Stimulated activated effector memory CD8-positive, alpha-beta T cell treated with anti-CD3 and anti-CD28 coated beads, Interleukin-12 subunit alpha, Interleukin-12 subunit beta, amount 100 ng/mL, for 72 hours (primary cell): ENCODE measurements at regions not wholly inside any gene's neighbourhood (a gene's known extent, or its start where the extent isn't known, plus 50 kb on each side); places are given as distances from the start of the nearest gene placed in this dataset.
"Not testable (repeated sequence)": the region's sequence is repeated elsewhere in the genome, so short reads cannot be mapped to it uniquely, and the experiment has no call there.

Source experiments
- ATAC-seq: fragments of 150-1000 bp; cut with Tn5 transposase; 2 replicates; pipeline ENCODE4 v1.10.0; 2021
- DNase-seq, 2 donors: peaks; one replicate each; pipeline ENCODE4 v3.0.0; 2021 to 2022; ENCODE audit warnings: low spot score in 2 of 2
- H3K27ac Mint-ChIP-seq: one replicate; pipeline ENCODE4 v1.8.0; 2022; ENCODE audit warnings: mild to moderate bottlenecking, mixed read lengths
- H3K36me3 Mint-ChIP-seq: one replicate; pipeline ENCODE4 v1.8.0; 2022; ENCODE audit warnings: mild to moderate bottlenecking, mixed read lengths
- H3K4me1 Mint-ChIP-seq: one replicate; pipeline ENCODE4 v1.8.0; 2022; ENCODE audit warnings: mixed read lengths
- H3K4me3 Mint-ChIP-seq: one replicate; pipeline ENCODE4 v1.8.0; 2022; ENCODE audit warnings: mild to moderate bottlenecking, mixed read lengths
- H3K9me3 Mint-ChIP-seq: one replicate; pipeline ENCODE4 v1.8.0; 2022; ENCODE audit warnings: mixed read lengths

- DNase-seq (no peak), ATAC-seq (no peak)
- H3K36me3 Mint-ChIP-seq, result no peaks in the 10 kb centered on the region
- H3K27ac Mint-ChIP-seq, result no peak overlapping the region
- H3K9me3 Mint-ChIP-seq, result peaks cover 15% of the 10 kb centered on the region
- H3K4me3 Mint-ChIP-seq, result no peak overlapping the region
- H3K4me1 Mint-ChIP-seq, result no peaks in the 10 kb centered on the region
Measured at GRCh38 chr7:85708221-85708620, 521.4 kb upstream of the SEMA3D start.

- H3K4me3 Mint-ChIP-seq, result no peak overlapping the region
- no peak overlapping the region for H3K27ac Mint-ChIP-seq
- no peak for DNase-seq
- no peak for ATAC-seq
- H3K9me3 Mint-ChIP-seq, result peaks cover 14% of the 10 kb centered on the region
- H3K4me1 Mint-ChIP-seq, result no peaks in the 10 kb centered on the region
- H3K36me3 Mint-ChIP-seq, result no peaks in the 10 kb centered on the region
Measured at GRCh38 chr7:85705076-85705475, 518.2 kb upstream of the SEMA3D start.

- H3K36me3 Mint-ChIP-seq, result no peaks in the 10 kb centered on the region
- no peaks in the 10 kb centered on the region for H3K4me1 Mint-ChIP-seq
- H3K9me3 Mint-ChIP-seq, result peaks cover 7% of the 10 kb centered on the region
- DNase-seq (no peak), ATAC-seq (no peak)
- H3K27ac Mint-ChIP-seq, result no peak overlapping the region
- no peak overlapping the region for H3K4me3 Mint-ChIP-seq
Measured at GRCh38 chr7:85703251-85704010, 516.6 kb upstream of the SEMA3D start.

GRCh38 chr7:85702348-85702747, 515.5 kb upstream of the SEMA3D start:
- ATAC-seq (no peak), DNase-seq (no peak)
- Mint-ChIP-seq H3K4me3 (no peak overlapping the region), H3K36me3 (no peaks in the 10 kb centered on the region), H3K9me3 (peaks cover 7% of the 10 kb centered on the region), H3K27ac (no peak overlapping the region), H3K4me1 (no peaks in the 10 kb centered on the region)

- Mint-ChIP-seq H3K27ac (no peak overlapping the region), H3K4me3 (no peak overlapping the region), H3K36me3 (no peaks in the 10 kb centered on the region), H3K4me1 (no peaks in the 10 kb centered on the region), H3K9me3 (peaks cover 2% of the 10 kb centered on the region)
- DNase-seq (no peak), ATAC-seq (no peak)
Measured at GRCh38 chr7:85699482-85699881, 512.6 kb upstream of the SEMA3D start.

- Mint-ChIP-seq H3K4me1 (no peaks in the 10 kb centered on the region), H3K9me3 (peaks cover 5% of the 10 kb centered on the region), H3K27ac (no peak overlapping the region), H3K36me3 (no peaks in the 10 kb centered on the region), H3K4me3 (no peak overlapping the region)
- ATAC-seq, result no peak
- no peak for DNase-seq
Measured at GRCh38 chr7:85695533-85695932, 508.7 kb upstream of the SEMA3D start.

GRCh38 chr7:85695041-85695440, 508.2 kb upstream of the SEMA3D start:
- H3K4me1 Mint-ChIP-seq, result no peaks in the 10 kb centered on the region

GRCh38 chr7:85693326-85693725, 506.5 kb upstream of the SEMA3D start:
- H3K36me3 Mint-ChIP-seq, result no peaks in the 10 kb centered on the region
- no peak overlapping the region for H3K27ac Mint-ChIP-seq
- peaks cover 7% of the 10 kb centered on the region for H3K9me3 Mint-ChIP-seq
- no peak overlapping the region for H3K4me3 Mint-ChIP-seq
- ATAC-seq, result no peak
- no peaks in the 10 kb centered on the region for H3K4me1 Mint-ChIP-seq
- no peak for DNase-seq

More at GRCh38 chr7:85695041-85695440, 508.2 kb upstream of the SEMA3D start:
- DNase-seq (no peak), ATAC-seq (no peak)
- Mint-ChIP-seq H3K4me3 (no peak overlapping the region), H3K36me3 (no peaks in the 10 kb centered on the region), H3K9me3 (peaks cover 5% of the 10 kb centered on the region), H3K27ac (no peak overlapping the region)

GRCh38 chr7:85688712-85689111, 501.9 kb upstream of the SEMA3D start:
- no peak for ATAC-seq
- no peak for DNase-seq

GRCh38 chr7:85686401-85687181, 499.7 kb upstream of the SEMA3D start:
- no peak for DNase-seq
- H3K36me3 Mint-ChIP-seq, result no peaks in the 10 kb centered on the region
- no peak for ATAC-seq
- H3K4me1 Mint-ChIP-seq, result no peaks in the 10 kb centered on the region
- H3K27ac Mint-ChIP-seq, result no peak overlapping the region
- no peak overlapping the region for H3K4me3 Mint-ChIP-seq
- peaks cover 9% of the 10 kb centered on the region for H3K9me3 Mint-ChIP-seq

More at GRCh38 chr7:85688712-85689111, 501.9 kb upstream of the SEMA3D start:
- Mint-ChIP-seq H3K27ac (no peak overlapping the region), H3K4me1 (no peaks in the 10 kb centered on the region), H3K36me3 (no peaks in the 10 kb centered on the region), H3K9me3 (peaks cover 9% of the 10 kb centered on the region), H3K4me3 (no peak overlapping the region)

- no peak overlapping the region for H3K27ac Mint-ChIP-seq
- H3K9me3 Mint-ChIP-seq, result peaks cover 9% of the 10 kb centered on the region
Measured at GRCh38 chr7:85685901-85686300, 499.0 kb upstream of the SEMA3D start.

GRCh38 chr7:85682833-85683620, 496.2 kb upstream of the SEMA3D start:
- no peaks in the 10 kb centered on the region for H3K36me3 Mint-ChIP-seq

More at GRCh38 chr7:85685901-85686300, 499.0 kb upstream of the SEMA3D start:
- Mint-ChIP-seq H3K4me3 (no peak overlapping the region), H3K4me1 (no peaks in the 10 kb centered on the region), H3K36me3 (no peaks in the 10 kb centered on the region)
- DNase-seq, result no peak
- no peak for ATAC-seq

GRCh38 chr7:85681241-85681640, 494.4 kb upstream of the SEMA3D start:
- Mint-ChIP-seq H3K27ac (no peak overlapping the region), H3K4me1 (no peaks in the 10 kb centered on the region), H3K4me3 (no peak overlapping the region), H3K9me3 (peaks cover 12% of the 10 kb centered on the region), H3K36me3 (no peaks in the 10 kb centered on the region)
- ATAC-seq (no peak), DNase-seq (no peak)

More at GRCh38 chr7:85682833-85683620, 496.2 kb upstream of the SEMA3D start:
- Mint-ChIP-seq H3K27ac (no peak overlapping the region), H3K9me3 (peaks cover 12% of the 10 kb centered on the region), H3K4me3 (no peak overlapping the region), H3K4me1 (no peaks in the 10 kb centered on the region)
- DNase-seq, result no peak
- ATAC-seq, result no peak

GRCh38 chr7:85675093-85675492, 488.2 kb upstream of the SEMA3D start:
- DNase-seq, H3K36me3 Mint-ChIP-seq, H3K4me3 Mint-ChIP-seq, H3K27ac Mint-ChIP-seq, ATAC-seq, H3K4me1 Mint-ChIP-seq: not testable (repeated sequence)
- peaks cover 11% of the 10 kb centered on the region for H3K9me3 Mint-ChIP-seq

- Mint-ChIP-seq H3K27ac (no peak overlapping the region), H3K36me3 (no peaks in the 10 kb centered on the region), H3K4me1 (no peaks in the 10 kb centered on the region), H3K4me3 (no peak overlapping the region), H3K9me3 (peaks cover 11% of the 10 kb centered on the region)
- DNase-seq, result no peak
- no peak for ATAC-seq
Measured at GRCh38 chr7:85673876-85674275, 487.0 kb upstream of the SEMA3D start.
